Activated T-cell treated with anti-CD3 and anti-CD28 coated beads, Interleukin-2, amount 50 U/mL, for 48 hours (primary cell): ENCODE measurements at regions not wholly inside any gene's neighbourhood (a gene's known extent, or its start where the extent isn't known, plus 50 kb on each side); places are given as distances from the start of the nearest gene placed in this dataset.

Source experiments
- DNase-seq, 2 experiments: peaks; one replicate each; pipeline ENCODE4 v3.0.0-alpha.2; 2020

- DNase-seq = no peak
Measured at GRCh38 chr12:115204957-115205754, 521.2 kb upstream of the TBX3 start.

- no peak for DNase-seq
Measured at GRCh38 chr12:115203701-115204100, 519.7 kb upstream of the TBX3 start.

GRCh38 chr12:115201966-115202365 is 518.0 kb upstream of the TBX3 start:
- DNase-seq = no peak

GRCh38 chr12:115199831-115200230 is 515.9 kb upstream of the TBX3 start:
- no peak for DNase-seq

GRCh38 chr12:115194857-115195256 is 510.9 kb upstream of the TBX3 start:
- no peak for DNase-seq

- DNase-seq = no peak
Measured at GRCh38 chr12:115194448-115194847, 510.5 kb upstream of the TBX3 start.

GRCh38 chr12:115191342-115191741 is 507.4 kb upstream of the TBX3 start:
- no peak for DNase-seq

- no peak for DNase-seq
Measured at GRCh38 chr12:115190010-115190770, 506.2 kb upstream of the TBX3 start.

- no peak for DNase-seq
Measured at GRCh38 chr12:115185506-115185905, 501.5 kb upstream of the TBX3 start.

GRCh38 chr12:115183752-115184151 is 499.8 kb upstream of the TBX3 start:
- DNase-seq = no peak

GRCh38 chr12:115177899-115178298 is 493.9 kb upstream of the TBX3 start:
- DNase-seq = no peak

GRCh38 chr12:115176741-115177400 is 492.9 kb upstream of the TBX3 start:
- no peak for DNase-seq

- no peak for DNase-seq
Measured at GRCh38 chr12:115174920-115175319, 490.9 kb upstream of the TBX3 start.

- DNase-seq = no peak
Measured at GRCh38 chr12:115172521-115172920, 488.5 kb upstream of the TBX3 start.

- no peak for DNase-seq
Measured at GRCh38 chr12:115169981-115170380, 486.0 kb upstream of the TBX3 start.

GRCh38 chr12:115166698-115167315 is 482.8 kb upstream of the TBX3 start:
- DNase-seq = no peak

- no peak for DNase-seq
Measured at GRCh38 chr12:115163710-115164109, 479.7 kb upstream of the TBX3 start.

GRCh38 chr12:115160271-115161128 is 476.5 kb upstream of the TBX3 start:
- DNase-seq = no peak

- no peak for DNase-seq
Measured at GRCh38 chr12:115158816-115159215, 474.8 kb upstream of the TBX3 start.

GRCh38 chr12:115155665-115156645 is 472.0 kb upstream of the TBX3 start:
- DNase-seq = no peak
